ENCODE measurements at regions not wholly inside any gene's neighbourhood (a gene's known extent, or its start where the extent isn't known, plus 50 kb on each side); places are given as distances from the start of the nearest gene placed in this dataset.
A peak's percentile ranks its signal among the peaks of the same experiment; 100 is the strongest.

DNA sequence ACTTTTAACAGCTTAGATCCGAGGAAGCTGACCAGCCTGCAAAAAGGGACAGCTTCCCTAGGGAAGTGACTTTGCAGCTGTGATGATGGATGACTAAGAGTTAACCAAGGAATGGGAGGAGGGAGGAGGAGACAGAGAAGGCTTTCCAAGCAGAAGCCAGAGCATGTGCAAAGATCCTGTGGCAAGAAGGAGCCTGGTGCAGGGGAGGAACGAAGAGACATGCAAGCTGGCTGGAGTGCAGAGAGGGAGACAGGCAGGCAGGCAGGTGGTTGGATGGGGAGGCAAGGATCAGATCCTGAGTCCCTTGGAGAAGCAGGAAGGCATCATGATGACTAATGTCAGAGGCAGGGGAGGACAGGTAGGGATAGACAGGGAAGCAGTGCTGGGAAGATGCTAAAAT, 148.8 kb downstream of the PFKFB3 start:
- no peak overlapping the region for H4K91ac ChIP-seq (ENCODE audit: low read length)
- no peak for DNase-seq
- no peak overlapping the region for H2AFZ ChIP-seq (ENCODE audit: low read depth, low read length)
- H3K4me2 ChIP-seq (ENCODE audit: low read length, poor library complexity, severe bottlenecking): no peak overlapping the region
- H3K23ac ChIP-seq (ENCODE audit: low read length in 2 of 2): no peak overlapping the region
- H3K79me1 ChIP-seq (replicated peaks; ENCODE audit: low read length, poor library complexity, severe bottlenecking): no peaks in the 10 kb centered on the region
- 75% methylated on average over 2 of the region's 2 CpGs for WGBS
- H3K14ac ChIP-seq (ENCODE audit: low read length in 2 of 2): no peak overlapping the region
- H2BK12ac ChIP-seq (ENCODE audit: low read length in 2 of 2): no peak overlapping the region
- no peak overlapping the region for H2BK15ac ChIP-seq (ENCODE audit: low read depth, poor library complexity, severe bottlenecking)
- H2BK120ac ChIP-seq (ENCODE audit: low read depth, low read length): no peak overlapping the region
- H2AK5ac ChIP-seq (ENCODE audit: low read length, severe bottlenecking): peak overlapping the region; percentile 66
- H3K36me3 ChIP-seq (ENCODE audit: control insufficient read depth in 1 of 2, insufficient read depth in 2 of 2, low read depth in 1 of 2, low read length in 2 of 2): no peaks in the 10 kb centered on the region
- no peaks in the 10 kb centered on the region for H3K27me3 ChIP-seq (ENCODE audit: control insufficient read depth in 1 of 2, insufficient read depth in 1 of 2, low read length in 2 of 2)
- H3K9ac ChIP-seq (ENCODE audit: low read length): no peak overlapping the region
- H3K4me1 ChIP-seq (ENCODE audit: control insufficient read depth, insufficient read depth, low read depth, low read length): peaks cover 5% of the 10 kb centered on the region
- H4K8ac ChIP-seq (ENCODE audit: low read length): no peak overlapping the region
- no peak overlapping the region for H3K4me3 ChIP-seq (ENCODE audit: insufficient read depth in 1 of 2, low read depth in 1 of 2, low read length in 2 of 2)
- H3K27ac ChIP-seq (ENCODE audit: low read length, poor library complexity, severe bottlenecking): no peak overlapping the region
- H3K18ac ChIP-seq (ENCODE audit: low read depth in 1 of 2, low read length in 2 of 2): no peak overlapping the region
- H3K9me3 ChIP-seq (ENCODE audit: control insufficient read depth, low read length): peaks cover 14% of the 10 kb centered on the region
- H3K4ac ChIP-seq (ENCODE audit: low read depth in 1 of 2, low read length in 2 of 2): no peak overlapping the region
- no peak overlapping the region for H2BK5ac ChIP-seq (ENCODE audit: low read depth, low read length, poor library complexity, severe bottlenecking)

- H3K14ac ChIP-seq (ENCODE audit: low read length in 2 of 2): no peak overlapping the region
- H4K8ac ChIP-seq (ENCODE audit: low read length): no peak overlapping the region
- H3K9me3 ChIP-seq (ENCODE audit: control insufficient read depth, low read length): peaks cover 24% of the 10 kb centered on the region
- H4K91ac ChIP-seq (ENCODE audit: low read length): no peak overlapping the region
- no peak overlapping the region for H3K4me2 ChIP-seq (ENCODE audit: low read length, poor library complexity, severe bottlenecking)
- H3K79me1 ChIP-seq (replicated peaks; ENCODE audit: low read length, poor library complexity, severe bottlenecking): no peaks in the 10 kb centered on the region
- H2BK12ac ChIP-seq (ENCODE audit: low read length in 2 of 2): no peak overlapping the region
- no peak overlapping the region for H2AK5ac ChIP-seq (ENCODE audit: low read length, severe bottlenecking)
- H2BK15ac ChIP-seq (ENCODE audit: low read depth, poor library complexity, severe bottlenecking): no peak overlapping the region
- no peak overlapping the region for H3K18ac ChIP-seq (ENCODE audit: low read depth in 1 of 2, low read length in 2 of 2)
- peak overlapping the region; percentile 50 for H3K27ac ChIP-seq (ENCODE audit: low read length, poor library complexity, severe bottlenecking)
- 83% methylated on average over 1 of the region's 1 CpG for WGBS
- no peak overlapping the region for H3K23ac ChIP-seq (ENCODE audit: low read length in 2 of 2)
- no peak overlapping the region for H3K4ac ChIP-seq (ENCODE audit: low read depth in 1 of 2, low read length in 2 of 2)
- no peaks in the 10 kb centered on the region for H3K36me3 ChIP-seq (ENCODE audit: control insufficient read depth in 1 of 2, insufficient read depth in 2 of 2, low read depth in 1 of 2, low read length in 2 of 2)
- no peak overlapping the region for H3K4me3 ChIP-seq (ENCODE audit: insufficient read depth in 1 of 2, low read depth in 1 of 2, low read length in 2 of 2)
- no peak overlapping the region for H2AFZ ChIP-seq (ENCODE audit: low read depth, low read length)
- no peak overlapping the region for H3K9ac ChIP-seq (ENCODE audit: low read length)
- no peak overlapping the region for H2BK5ac ChIP-seq (ENCODE audit: low read depth, low read length, poor library complexity, severe bottlenecking)
- H3K27me3 ChIP-seq (ENCODE audit: control insufficient read depth in 1 of 2, insufficient read depth in 1 of 2, low read length in 2 of 2): no peaks in the 10 kb centered on the region
- H3K4me1 ChIP-seq (ENCODE audit: control insufficient read depth, insufficient read depth, low read depth, low read length): peaks cover 3% of the 10 kb centered on the region
- H2BK120ac ChIP-seq (ENCODE audit: low read depth, low read length): no peak overlapping the region
- DNase-seq: no peak
Observed at GRCh38 chr10:6353526-6353925, 150.8 kb downstream of the PFKFB3 start.

GRCh38 chr10:6354168-6354772, 151.5 kb downstream of the PFKFB3 start:
- Histone ChIP-seq H3K4ac (ENCODE audit: low read depth in 1 of 2, low read length in 2 of 2) (no peak overlapping the region), H3K14ac (ENCODE audit: low read length in 2 of 2) (no peak overlapping the region), H2BK15ac (ENCODE audit: low read depth, poor library complexity, severe bottlenecking) (no peak overlapping the region), H3K23ac (ENCODE audit: low read length in 2 of 2) (no peak overlapping the region), H4K91ac (ENCODE audit: low read length) (peak overlapping the region; percentile 18), H2AK5ac (ENCODE audit: low read length, severe bottlenecking) (peak overlapping the region; percentile 93), H2BK12ac (ENCODE audit: low read length in 2 of 2) (no peak overlapping the region), H3K9me3 (ENCODE audit: control insufficient read depth, low read length) (peaks cover 24% of the 10 kb centered on the region), H3K4me2 (ENCODE audit: low read length, poor library complexity, severe bottlenecking) (no peak overlapping the region), H3K27ac (ENCODE audit: low read length, poor library complexity, severe bottlenecking) (peak overlapping the region; percentile 50), H3K18ac (ENCODE audit: low read depth in 1 of 2, low read length in 2 of 2) (no peak overlapping the region), H3K36me3 (ENCODE audit: control insufficient read depth in 1 of 2, insufficient read depth in 2 of 2, low read depth in 1 of 2, low read length in 2 of 2) (no peaks in the 10 kb centered on the region), H3K79me1 (replicated peaks; ENCODE audit: low read length, poor library complexity, severe bottlenecking) (no peaks in the 10 kb centered on the region), H2BK120ac (ENCODE audit: low read depth, low read length) (no peak overlapping the region), H3K4me1 (ENCODE audit: control insufficient read depth, insufficient read depth, low read depth, low read length) (peaks cover 3% of the 10 kb centered on the region), H3K4me3 (ENCODE audit: insufficient read depth in 1 of 2, low read depth in 1 of 2, low read length in 2 of 2) (no peak overlapping the region), H3K27me3 (ENCODE audit: control insufficient read depth in 1 of 2, insufficient read depth in 1 of 2, low read length in 2 of 2) (no peaks in the 10 kb centered on the region), H3K9ac (ENCODE audit: low read length) (no peak overlapping the region), H2BK5ac (ENCODE audit: low read depth, low read length, poor library complexity, severe bottlenecking) (no peak overlapping the region), H4K8ac (ENCODE audit: low read length) (no peak overlapping the region), H2AFZ (ENCODE audit: low read depth, low read length) (no peak overlapping the region)
- no peak for DNase-seq
- WGBS: 94% methylated on average over 4 of the region's 5 CpGs

DNA sequence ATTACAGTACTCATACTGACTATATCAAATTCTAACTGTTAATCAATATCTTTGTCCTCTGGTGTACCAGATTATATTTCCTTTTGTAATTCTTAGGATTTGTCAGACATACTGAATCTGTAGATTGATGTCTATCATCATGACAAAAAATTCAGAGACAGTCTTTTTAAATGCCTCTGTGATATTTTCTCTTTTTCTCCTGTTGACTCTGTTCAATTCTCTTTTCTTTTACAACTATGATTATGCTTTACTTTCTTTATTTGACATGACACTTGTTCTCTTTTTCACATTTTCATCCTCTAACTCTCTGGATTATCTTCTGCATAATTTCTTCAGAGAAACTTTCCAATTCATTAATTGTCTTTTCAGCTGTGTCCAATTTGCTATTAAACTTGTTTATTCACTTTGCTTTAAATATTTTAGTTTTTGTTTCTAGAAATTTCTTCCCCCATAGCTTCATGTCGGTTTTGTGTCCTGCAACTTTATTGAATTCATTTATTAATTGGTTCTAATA, 153.6 kb downstream of the PFKFB3 start:
- Histone ChIP-seq H2AFZ (ENCODE audit: low read depth, low read length) (no peak overlapping the region), H4K91ac (ENCODE audit: low read length) (no peak overlapping the region), H3K27me3 (ENCODE audit: control insufficient read depth in 1 of 2, insufficient read depth in 1 of 2, low read length in 2 of 2) (no peaks in the 10 kb centered on the region), H3K4me1 (ENCODE audit: control insufficient read depth, insufficient read depth, low read depth, low read length) (peaks cover 3% of the 10 kb centered on the region), H2BK15ac (ENCODE audit: low read depth, poor library complexity, severe bottlenecking) (no peak overlapping the region), H2BK12ac (ENCODE audit: low read length in 2 of 2) (no peak overlapping the region), H3K4ac (ENCODE audit: low read depth in 1 of 2, low read length in 2 of 2) (no peak overlapping the region), H3K4me2 (ENCODE audit: low read length, poor library complexity, severe bottlenecking) (no peak overlapping the region), H3K79me1 (replicated peaks; ENCODE audit: low read length, poor library complexity, severe bottlenecking) (no peaks in the 10 kb centered on the region), H3K18ac (ENCODE audit: low read depth in 1 of 2, low read length in 2 of 2) (no peak overlapping the region), H3K14ac (ENCODE audit: low read length in 2 of 2) (no peak overlapping the region), H3K27ac (ENCODE audit: low read length, poor library complexity, severe bottlenecking) (no peak overlapping the region), H3K23ac (ENCODE audit: low read length in 2 of 2) (no peak overlapping the region), H3K4me3 (ENCODE audit: insufficient read depth in 1 of 2, low read depth in 1 of 2, low read length in 2 of 2) (no peak overlapping the region), H2AK5ac (ENCODE audit: low read length, severe bottlenecking) (no peak overlapping the region), H3K9me3 (ENCODE audit: control insufficient read depth, low read length) (peaks cover 38% of the 10 kb centered on the region), H3K36me3 (ENCODE audit: control insufficient read depth in 1 of 2, insufficient read depth in 2 of 2, low read depth in 1 of 2, low read length in 2 of 2) (no peaks in the 10 kb centered on the region), H2BK5ac (ENCODE audit: low read depth, low read length, poor library complexity, severe bottlenecking) (no peak overlapping the region), H4K8ac (ENCODE audit: low read length) (no peak overlapping the region), H2BK120ac (ENCODE audit: low read depth, low read length) (no peak overlapping the region), H3K9ac (ENCODE audit: low read length) (no peak overlapping the region)
- WGBS: no CpG with 5 or more reads among the region's 1 CpG
- no peak for DNase-seq
